EH (cell line): ENCODE measurements at regions not wholly inside any gene's neighbourhood (a gene's known extent, or its start where the extent isn't known, plus 50 kb on each side); places are given as distances from the start of the nearest gene placed in this dataset.
"Not testable (repeated sequence)": the region's sequence is repeated elsewhere in the genome, so short reads cannot be mapped to it uniquely, and the experiment has no call there.

Experiments used
- DNase-seq: peaks from one replicate; pipeline ENCODE4 v3.0.0-alpha.2; 2015; ENCODE audit warnings: low read depth

DNA sequence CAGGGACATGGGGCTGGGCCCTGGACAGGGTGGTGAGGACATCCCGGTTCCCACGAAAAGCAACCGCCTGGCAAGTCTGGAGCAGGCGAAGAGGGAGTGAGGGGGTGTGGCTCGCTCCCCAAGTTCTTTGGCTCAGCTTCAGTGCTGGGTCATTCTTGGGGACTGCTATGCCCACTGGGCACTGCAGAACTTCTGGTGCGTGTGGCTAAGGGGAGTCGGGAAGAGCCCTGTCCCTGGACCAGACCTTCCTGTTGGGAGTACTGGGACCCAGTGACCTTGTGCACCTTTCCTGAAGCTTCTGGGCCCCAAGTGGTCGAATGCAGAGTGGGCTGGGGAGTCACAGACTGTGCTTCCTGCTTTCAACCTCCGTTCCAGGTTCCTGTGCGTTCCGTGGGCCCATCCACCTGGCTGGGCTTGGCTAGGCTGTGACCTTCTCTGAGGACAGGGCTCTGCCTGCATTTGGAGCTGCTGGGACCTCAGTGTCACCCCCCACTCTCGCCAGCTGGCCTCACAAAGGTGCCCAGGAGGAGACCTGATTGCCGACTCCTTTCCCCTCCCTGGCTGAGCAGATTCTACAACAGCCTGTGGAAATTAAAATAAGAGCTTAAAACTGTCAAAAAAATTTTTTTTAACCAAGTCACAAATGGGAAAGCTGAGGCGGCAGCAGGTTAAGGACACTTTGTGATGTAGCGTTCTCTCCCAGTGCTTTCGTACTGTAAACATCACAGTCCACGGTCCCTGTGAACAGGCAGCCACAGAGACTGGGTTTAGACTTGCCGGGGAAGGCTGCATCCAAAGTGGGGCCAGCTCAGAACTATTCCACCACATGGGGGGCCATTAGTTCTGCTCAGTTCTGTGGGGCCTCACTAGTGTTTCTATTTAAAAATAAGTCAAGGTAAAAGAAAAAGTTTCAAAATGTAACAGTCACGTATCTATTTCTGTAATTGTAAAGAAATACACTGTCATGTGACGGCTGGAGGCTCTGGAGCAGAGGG is 63.8 kb upstream of the WNT7B start:
- no peak for DNase-seq

DNA sequence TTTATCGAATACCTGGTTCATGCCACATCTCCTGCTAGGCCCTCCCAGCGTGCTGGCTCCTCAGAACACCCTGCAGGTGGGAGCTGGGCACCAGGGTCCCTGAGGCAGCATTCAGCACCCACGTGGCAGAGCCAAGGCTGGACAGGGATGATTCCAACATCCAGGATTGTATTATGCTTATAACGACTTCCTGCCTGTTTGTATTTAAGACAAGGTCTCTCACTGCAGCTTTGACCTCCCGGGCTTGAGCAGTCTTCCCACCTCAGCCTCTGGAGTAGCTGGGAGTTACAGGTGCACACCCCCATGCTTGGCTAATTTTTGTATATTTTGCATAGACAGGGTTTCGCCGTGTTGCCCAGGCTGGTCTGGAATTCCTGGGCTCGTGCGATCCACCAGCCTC is 64.7 kb upstream of the WNT7B start:
- no peak for DNase-seq

DNA sequence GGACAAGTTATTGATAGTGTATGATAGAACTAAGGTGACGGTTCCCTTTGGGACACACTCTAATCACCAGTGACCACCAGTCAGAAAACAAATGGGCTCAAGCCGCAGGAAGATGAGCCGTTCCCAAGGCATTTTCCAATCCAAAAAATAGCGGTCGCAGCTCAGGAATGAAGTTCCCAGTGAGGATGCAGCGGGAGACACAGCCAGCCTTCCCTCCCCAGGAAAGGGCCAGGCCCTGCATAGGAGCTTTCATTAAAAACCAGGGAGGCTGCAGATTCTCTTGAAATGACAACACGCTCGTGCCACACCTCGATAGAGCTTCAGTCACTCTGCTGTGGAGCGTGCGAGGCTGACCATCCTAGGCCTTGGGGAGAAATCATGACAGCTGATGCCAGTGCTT is 65.8 kb upstream of the WNT7B start:
- peak; percentile 74 for DNase-seq

DNA sequence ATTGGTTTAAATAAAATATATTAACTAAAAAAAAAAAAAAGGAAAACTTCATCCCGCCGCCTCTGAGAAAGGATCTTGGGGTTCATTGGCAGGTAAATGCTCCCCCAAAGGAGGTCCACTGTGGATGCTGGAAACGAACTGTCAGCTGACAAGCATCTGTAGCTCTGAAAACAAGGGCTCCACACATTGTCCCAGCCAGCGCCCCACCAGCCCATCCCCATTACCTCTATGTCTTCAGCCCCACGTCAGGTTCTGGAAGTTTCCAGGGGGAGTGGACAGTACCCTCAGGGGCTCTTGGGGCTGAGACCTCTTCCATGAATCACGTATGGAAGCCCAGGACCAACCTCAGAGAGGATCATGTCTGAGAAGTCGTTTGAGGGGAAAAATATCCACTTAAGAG is 66.4 kb upstream of the WNT7B start:
- peak; percentile 17 for DNase-seq

DNA sequence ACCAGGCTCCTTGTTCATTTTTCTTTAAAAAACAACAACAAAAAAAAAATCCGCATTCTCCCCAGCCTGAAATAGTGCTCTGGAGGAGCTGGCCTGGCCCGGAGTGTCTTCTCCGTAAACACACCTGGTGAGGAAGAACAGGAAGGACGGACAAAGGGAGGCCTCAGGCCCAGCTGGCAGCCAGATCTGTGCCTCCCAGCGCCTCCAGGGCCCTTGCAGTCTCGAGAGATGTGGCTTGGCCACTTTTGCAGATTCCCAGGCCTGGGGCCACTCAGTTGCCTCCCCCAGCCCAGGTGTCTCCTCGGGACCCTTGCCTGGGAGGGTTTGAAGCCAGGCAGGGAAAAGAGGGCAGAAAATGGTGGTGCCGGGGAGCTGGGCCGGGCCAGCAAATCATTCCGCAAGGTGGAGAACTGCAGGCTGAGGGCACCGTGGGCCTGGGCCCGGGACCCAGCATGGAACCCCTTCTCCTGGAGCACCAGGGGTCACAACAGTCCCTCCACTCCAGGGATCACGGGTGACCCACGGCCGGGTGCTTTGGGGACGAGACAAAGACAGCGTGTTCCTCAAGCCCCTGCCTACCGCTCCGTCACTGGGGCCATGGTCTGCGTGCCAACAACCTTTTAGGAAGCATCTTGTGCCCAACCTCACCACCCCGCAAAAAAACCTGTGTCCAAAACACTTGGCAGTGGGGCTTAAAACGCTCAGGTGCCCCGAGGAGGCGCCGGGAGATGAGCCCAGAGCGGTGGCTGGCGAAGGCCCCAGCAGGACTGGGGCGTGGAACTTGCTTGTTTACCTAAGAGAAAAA is 67.1 kb upstream of the WNT7B start:
- peak; percentile 51 for DNase-seq

DNA sequence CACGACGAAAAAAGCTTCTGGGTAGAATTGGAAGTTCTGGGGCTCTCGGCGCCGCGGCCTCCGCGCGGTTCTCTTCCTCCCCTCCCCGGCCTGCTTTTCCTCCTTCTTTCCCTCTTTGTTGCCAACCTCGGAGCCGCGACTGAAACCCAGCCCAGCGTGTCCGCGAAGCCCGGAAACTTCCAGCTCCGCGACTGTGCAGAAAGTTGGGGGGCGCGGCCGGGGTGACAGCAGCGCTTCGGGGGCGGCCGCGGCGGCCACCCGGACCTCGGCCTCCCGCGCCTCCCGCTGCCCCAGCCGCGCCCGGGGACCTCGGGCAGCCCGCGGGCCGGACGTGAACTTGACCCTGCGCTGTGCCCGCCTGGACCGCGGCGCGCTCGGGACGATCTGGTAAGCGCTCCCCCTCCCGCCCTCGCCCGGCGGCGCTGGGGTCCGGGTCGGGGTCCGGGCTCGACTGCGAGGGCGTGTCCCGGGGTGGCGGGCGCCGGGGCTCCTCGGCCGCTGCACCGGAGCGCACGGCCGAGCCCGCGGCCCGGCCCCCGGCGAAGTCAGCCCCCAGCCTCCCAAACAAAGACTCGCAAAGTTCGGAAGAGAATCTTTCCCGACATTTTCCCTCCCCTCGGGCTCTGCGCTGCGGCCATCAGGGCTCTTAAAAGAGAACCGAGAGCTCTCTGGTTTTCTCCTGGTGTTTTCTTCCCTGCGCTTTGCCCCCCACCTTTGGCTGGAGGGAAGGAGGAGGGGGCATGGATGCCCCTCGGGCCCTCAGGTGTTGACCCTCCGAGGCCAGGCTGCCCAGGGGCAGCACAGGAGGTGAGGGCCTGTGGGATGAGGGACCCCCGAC is 67.9 kb upstream of the WNT7B start:
- peak; percentile 54 for DNase-seq

DNA sequence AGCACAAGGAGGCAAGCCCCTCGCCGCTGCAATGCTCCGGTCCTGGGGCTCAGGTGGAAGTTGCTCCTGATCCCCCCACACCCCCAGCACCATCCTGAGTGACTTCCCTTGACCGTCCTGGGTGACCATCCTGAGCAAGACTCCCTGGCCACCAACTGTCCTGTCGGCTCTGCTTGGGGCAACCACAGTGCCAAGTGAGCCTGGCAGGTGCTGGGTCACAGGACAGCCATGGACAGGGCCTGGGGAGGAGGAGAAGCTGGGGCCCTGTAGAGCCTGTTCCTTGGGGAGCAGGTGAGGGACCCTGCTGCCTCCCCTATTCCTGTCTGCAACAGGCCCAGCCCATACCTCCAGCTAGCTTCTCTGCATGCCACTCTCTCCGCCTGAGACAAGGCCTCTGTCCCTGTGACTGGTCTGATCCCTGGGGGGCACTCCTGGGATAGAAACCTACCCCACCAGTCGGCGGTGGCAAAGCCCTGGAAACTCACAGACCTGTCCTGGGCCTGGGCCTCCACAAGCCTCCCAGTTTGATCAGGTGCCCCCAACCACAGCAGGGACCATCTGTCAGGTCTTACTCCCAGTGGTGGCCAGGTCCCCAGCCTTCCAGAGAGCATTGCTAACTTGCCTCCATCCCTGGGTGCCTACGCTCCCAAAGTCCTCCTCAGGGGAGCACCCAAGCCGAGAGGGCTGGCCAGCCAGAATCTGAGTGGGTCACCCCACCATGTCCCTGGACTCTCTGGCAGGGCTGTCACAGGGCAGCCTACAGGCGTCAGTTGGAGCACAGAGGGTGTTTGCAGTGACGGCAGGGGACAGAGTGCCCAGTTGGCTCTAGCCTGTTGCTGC is 68.7 kb upstream of the WNT7B start:
- DNase-seq, result no peak

DNA sequence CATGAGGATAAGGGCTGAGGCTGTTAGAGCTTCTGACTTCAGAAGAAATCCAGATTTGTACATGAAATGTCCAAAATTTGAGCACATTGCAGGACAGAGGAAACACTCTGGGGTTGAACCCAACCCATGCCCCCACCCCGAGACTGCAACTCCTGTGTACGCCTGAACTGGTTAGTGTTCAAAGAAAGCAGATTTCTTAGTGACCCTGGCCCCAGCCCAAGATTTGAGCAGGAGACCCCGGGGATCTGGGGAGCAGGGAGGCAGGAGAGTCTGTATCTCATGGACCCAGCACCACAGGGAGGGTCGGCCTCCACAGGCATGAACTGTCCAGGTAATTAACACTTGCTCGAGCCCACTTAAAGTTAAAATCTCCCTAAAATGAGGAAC is 69.3 kb upstream of the WNT7B start:
- no peak for DNase-seq

DNA sequence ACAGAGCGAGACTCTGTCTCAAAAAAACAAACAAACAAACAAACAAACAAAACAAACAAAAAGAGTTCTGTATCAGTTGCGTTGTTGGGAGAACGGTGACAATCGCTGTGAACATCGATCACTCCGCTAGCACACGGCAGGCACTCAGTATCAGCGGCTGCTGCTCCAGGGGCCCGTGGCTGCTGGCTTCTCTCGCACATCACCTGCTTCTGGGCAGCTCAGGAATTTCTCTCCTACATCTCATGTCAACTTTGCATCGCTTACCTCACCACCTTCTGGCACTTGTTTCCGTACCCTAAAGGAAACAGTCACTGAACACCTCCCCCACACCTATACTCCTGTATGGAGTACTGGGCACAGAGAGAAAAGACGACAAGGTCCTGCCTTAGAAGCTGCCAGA is 70.3 kb upstream of the WNT7B start:
- DNase-seq, result no peak

DNA sequence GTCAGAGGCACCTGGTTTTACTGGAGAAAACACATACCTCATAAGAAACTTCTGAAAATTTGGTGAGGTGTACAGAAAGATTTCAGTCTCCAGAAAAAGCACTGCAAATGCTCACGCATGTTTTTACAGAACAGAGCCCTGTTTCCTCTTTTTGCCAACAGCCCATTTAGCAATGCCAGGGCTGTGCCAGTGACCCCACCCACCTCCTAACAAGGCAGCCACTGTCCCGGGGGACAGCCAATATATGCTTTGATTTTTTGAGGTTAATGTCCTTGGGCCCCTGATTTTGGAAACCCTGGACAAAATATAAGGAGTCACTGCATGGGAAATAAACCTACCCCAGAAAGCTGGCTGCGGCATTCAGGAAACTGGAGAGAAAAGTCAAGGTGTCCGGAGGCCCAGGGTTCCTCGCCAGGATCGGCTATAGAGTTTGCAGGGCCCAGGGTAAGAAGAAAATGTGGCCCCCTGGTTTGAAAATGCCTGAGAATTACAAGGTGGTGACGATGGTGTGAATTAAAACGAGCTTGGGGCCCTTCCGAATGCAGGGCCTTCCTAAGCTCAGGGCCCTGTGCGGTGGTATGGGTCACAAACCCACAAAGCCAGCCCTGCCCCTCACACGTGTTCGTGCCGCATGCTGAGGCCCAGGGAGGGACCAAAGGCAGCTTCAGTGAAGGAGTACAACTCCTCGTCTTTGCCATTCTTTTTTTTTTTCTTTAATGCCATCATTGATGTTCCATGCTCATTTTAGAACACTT is 71.1 kb upstream of the WNT7B start:
- no peak for DNase-seq

DNA sequence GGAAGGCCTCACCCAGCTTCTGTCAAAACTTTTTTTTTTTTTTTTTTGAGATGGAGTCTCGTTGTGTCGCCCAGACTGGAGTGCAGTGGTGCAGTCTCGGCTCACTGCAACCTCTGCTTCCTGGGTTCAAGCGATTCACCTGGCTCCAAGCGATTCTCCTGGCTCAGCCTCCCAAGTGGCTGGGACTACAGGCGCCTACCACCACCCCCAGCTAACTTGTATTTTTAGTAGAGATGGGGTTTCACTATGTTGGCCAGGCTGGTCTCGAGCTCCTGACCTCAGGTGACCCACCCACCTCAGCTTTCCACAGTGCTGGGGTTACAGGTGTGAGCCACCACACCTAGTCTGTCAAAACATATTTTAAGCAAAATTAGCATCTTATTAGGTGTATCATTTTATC is 71.7 kb upstream of the WNT7B start:
- not testable (repeated sequence) for DNase-seq

DNA sequence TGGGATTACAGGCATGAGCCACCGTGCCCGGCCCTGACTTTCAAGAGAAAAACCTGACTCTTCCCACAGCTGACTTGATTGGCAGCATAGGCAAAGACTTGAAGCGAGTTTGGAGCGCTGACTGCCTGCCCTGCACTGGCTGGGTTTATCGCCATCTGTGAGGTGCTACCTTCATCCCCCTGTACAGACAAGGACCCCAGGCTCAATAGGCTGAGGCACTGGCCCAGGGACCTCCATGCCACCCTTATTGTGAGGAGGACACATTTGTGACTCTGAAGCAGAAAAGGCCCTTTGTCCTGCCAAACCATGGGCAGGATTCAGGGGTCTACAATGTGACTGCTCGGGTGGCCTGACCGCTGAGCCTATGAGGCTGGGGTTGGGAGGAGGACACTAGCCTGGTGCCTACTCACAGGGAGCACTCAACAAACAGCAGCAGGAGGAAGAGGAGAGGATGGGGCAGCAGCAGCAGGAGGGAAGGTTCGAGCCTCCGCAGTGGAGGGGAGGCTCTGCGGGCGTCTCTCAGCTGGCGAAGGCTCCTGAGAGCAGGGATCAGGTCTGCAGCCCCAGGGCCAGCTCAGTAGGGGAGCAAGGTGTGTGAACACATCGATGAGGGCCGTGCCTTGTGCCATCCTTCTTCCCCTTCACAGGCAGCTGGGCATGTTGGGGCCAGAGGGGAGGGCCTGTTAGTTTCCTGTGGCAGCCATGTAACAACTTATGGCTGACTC is 72.9 kb upstream of the WNT7B start:
- DNase-seq, result no peak

DNA sequence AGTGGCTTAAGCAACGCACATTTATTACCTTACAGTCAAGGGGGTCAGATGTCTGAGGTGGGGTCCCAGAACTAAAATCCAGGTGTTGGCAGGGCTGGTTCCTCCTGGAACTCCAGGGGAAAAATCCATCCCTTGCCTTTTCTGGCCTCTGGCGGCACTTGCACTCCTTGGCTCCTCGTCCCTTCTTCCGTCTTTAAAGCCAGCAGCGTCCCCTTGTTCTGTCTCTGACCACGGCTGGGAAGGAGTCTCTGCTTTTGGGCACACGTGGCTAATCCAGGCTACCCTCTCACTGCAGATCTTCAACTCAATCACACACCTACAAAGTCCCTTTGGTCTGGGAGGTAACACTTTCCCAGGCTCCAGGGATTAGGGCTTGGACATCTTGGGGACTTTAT is 73.5 kb upstream of the WNT7B start:
- no peak for DNase-seq

DNA sequence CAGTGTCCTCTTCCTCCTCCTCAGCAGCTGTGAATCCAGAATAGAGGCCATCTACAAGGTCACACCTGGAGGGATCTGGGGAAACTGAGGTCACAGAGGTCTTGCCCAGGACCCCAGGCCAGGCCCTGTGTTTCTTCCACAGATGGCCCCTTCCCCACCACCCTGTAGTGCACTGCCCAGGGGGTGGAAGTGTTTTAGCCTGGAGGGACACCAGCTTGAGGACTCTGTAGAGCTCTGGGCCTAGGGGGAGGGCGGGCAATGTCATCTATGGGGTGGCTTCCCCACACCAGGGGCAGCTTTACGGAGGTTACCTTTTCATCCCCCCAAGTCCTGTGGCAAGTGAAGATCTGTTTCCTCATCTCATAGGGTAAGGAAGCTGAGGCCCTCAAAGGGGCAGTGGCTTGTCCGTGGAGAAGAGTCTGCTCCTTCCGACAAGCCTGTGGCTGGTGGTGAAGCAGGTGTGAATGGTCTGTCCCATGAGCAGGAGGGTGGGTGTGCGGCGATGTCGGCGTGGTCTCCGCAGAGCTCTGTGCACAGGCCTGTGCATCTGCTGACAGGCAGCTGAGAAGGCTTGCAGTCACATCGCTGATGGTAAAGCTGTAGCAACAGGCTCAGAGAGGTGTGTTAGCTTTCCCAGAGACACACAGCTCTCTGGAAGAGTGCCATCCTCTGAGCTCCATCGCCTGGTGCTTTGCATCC is 74.1 kb upstream of the WNT7B start:
- DNase-seq, result no peak

DNA sequence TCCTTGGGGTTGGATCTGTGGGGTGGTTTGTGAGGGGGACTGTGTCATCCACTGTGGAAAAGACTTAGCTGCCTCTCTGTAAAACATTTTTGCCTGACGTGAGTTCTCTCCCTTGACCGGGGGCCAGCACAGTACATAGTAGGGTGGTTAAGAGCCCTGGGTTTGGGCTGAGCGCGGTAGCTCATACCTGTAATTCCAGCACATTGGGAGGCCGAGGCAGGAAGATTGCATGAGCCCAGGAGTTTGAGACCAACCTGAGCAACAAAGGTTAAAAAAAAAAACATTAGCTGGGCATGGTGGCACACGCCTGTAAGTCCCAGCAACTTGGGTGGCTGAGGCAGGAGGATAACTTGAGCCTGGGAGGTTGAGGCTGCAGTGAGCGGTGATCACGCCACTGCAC is 74.7 kb upstream of the WNT7B start:
- no peak for DNase-seq

DNA sequence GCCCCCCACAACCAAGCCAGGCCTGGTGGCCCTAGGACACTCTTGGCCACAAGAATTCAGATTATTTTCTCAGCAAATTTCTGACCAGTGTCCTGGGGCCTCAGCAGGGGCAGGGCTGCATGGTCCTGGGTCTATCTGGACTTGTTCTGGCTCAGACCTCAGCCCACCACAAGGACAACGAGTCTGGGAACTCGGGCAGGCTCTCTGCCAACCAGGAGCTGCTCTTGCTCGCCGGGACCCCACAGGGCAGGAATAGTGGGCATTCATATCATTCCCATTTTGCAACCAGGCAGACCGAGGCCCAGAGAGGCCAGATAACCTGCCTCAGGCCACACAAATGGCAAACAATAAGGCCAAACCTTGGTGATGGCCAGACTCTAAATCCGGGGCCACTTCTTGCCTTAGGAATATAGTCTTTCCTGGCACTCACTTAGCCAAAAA is 75.4 kb upstream of the WNT7B start:
- peak; percentile 59 for DNase-seq

DNA sequence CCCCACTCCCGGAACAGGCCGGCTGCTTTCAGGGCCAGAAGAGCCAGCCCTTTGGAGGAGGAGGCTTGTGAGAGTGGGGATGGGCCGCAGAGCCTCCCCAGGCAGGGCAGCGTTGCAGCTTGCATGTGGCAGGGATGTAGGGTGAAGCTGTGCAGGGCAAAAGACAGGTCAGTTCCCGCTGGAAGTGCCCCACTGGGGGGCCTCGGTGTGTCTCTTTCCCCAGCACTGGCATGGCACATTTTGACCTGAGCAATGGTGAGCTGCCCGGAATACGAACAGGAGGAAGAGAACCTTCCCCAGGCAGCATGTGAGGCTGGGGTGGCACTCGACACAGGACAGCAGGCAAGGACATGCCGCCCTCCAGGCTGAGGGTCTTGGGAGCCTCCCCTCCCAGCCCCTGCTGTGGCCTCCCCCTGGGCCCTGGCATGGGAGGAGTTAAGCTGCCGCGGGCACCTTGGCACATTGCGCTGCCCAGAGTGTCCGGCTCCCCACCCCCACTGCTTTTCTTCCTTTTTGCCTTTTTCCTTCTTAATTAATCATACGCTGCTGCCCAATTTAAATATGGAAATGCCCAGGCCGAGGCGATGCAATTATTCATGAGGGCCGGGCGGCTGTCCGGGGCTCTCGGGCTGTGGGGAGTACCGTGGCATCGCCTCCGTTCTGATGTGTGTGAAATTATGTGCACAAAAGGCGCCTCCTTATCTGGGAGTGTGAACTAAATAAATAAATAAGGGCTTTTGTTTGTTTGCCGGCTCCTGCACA is 76.0 kb upstream of the WNT7B start:
- peak; percentile 62 for DNase-seq

DNA sequence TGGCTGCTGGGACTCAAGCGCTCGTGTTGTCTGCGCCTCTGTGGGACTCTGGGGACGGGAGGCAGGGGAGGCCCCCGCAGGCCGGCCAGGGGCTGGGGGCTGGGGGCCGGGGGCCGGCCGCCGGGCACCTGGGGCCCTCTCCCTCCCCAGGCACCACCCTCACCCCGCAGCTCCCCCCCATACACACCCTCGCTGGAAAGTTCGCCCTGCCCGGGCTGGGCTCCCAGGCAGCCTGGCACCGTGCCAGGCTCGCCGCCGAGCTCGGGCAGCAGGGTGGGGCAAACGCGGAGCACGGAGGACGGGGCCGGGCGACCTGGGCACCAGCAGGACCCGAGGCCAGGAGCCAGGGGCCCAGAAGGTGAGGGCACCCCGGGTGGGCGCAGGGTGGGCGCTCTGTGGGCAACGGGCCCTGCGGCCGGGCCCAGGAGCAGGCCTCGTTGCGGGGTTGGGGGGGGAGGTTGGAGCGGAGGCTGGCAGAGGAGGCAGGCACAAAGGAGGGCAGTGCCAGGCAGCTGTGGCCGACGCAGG is 76.7 kb upstream of the WNT7B start:
- peak; percentile 65 for DNase-seq
